Nephron progenitor cell (in vitro differentiated cells): ENCODE measurements at regions not wholly inside any gene's neighbourhood (a gene's known extent, or its start where the extent isn't known, plus 50 kb on each side); places are given as distances from the start of the nearest gene placed in this dataset.

Experiments
- DNase-seq: peaks from one replicate; pipeline ENCODE4 v3.0.0; 2021
- H3K27ac Mint-ChIP-seq: 2 replicates; pipeline ENCODE4 v1.8.0; 2021; ENCODE audit warnings: mild to moderate bottlenecking, moderate library complexity, mixed read lengths
- H3K27me3 Mint-ChIP-seq: 2 replicates; pipeline ENCODE4 v1.8.0; 2021; ENCODE audit warnings: mild to moderate bottlenecking, low read depth, mixed read lengths; ENCODE audit not compliant: poor library complexity
- H3K36me3 Mint-ChIP-seq: 2 replicates; pipeline ENCODE4 v1.8.0; 2021; ENCODE audit warnings: low read depth, mixed read lengths
- H3K4me1 Mint-ChIP-seq: 2 replicates; pipeline ENCODE4 v1.8.0; 2021; ENCODE audit warnings: mixed read lengths
- H3K4me3 Mint-ChIP-seq: 2 replicates; pipeline ENCODE4 v1.8.0; 2021; ENCODE audit warnings: mild to moderate bottlenecking, moderate library complexity, mixed read lengths
- H3K9me3 Mint-ChIP-seq: 2 replicates; pipeline ENCODE4 v1.8.0; 2021; ENCODE audit warnings: mild to moderate bottlenecking, moderate library complexity, mixed read lengths
- TF ChIP-seq, protein P1 (sequence below): fragments of 200-600 bp; sonication (generic); IDR thresholded peaks from 2 replicates; pipeline ENCODE4 v1.5.0; 2021; ENCODE audit warnings: antibody characterized with exemption

DNA sequence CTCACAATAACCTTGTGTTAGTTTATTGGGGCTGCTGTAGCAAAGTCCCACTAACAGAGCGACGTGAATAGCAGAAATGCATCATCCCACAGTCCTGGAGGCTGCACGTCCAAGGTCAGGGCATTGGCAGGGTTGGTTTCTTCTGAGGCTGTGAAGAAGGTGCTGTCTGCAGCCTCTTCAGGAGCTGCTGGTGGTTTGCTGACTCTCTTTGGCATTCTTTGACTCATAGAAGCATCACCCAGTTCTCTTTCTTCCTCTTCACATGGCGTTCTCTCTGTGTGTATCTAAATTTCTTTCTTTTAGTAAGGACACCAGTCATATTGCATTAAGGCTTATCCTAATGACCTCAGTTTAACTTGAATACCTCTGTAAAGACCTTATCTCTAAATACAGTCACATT, 428.4 kb upstream of the KLF6 start:
- H3K36me3 Mint-ChIP-seq, result no peaks in the 10 kb centered on the region
- peaks cover 7% of the 10 kb centered on the region for H3K4me1 Mint-ChIP-seq
- TF ChIP-seq, protein P1, sequence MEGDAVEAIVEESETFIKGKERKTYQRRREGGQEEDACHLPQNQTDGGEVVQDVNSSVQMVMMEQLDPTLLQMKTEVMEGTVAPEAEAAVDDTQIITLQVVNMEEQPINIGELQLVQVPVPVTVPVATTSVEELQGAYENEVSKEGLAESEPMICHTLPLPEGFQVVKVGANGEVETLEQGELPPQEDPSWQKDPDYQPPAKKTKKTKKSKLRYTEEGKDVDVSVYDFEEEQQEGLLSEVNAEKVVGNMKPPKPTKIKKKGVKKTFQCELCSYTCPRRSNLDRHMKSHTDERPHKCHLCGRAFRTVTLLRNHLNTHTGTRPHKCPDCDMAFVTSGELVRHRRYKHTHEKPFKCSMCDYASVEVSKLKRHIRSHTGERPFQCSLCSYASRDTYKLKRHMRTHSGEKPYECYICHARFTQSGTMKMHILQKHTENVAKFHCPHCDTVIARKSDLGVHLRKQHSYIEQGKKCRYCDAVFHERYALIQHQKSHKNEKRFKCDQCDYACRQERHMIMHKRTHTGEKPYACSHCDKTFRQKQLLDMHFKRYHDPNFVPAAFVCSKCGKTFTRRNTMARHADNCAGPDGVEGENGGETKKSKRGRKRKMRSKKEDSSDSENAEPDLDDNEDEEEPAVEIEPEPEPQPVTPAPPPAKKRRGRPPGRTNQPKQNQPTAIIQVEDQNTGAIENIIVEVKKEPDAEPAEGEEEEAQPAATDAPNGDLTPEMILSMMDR, result no peak
- peaks cover 2% of the 10 kb centered on the region for H3K27me3 Mint-ChIP-seq
- H3K9me3 Mint-ChIP-seq, result no peaks in the 10 kb centered on the region
- no peak overlapping the region for H3K27ac Mint-ChIP-seq
- no peak for DNase-seq
- no peak overlapping the region for H3K4me3 Mint-ChIP-seq

DNA sequence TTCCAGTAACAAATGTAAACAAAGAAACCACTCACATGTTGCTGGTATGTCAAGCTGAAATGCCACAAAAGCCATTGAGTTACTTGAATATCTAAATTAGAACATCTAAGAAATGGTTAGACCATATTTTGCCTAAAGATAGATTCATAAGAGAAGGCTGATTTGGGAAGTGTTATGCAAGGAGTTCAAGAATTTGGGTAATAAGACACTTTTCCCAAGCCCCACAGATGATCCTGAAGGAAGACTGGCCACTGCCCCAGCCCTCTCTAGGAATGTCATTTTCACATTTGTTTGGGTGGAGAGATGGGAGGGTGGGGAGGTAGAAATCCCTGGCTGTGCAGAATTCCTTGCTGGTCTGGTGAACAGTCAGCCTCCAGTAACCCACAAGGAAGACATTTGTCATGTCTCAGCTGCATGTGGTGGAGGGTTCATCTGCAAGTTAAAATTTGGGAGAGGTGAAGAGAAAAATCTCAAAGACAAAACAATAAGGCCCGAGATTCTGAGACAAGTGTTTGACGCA, 427.2 kb upstream of the KLF6 start:
- TF ChIP-seq, protein P1, result no peak
- peaks cover 7% of the 10 kb centered on the region for H3K4me1 Mint-ChIP-seq
- no peaks in the 10 kb centered on the region for H3K36me3 Mint-ChIP-seq
- no peak for DNase-seq
- H3K27me3 Mint-ChIP-seq, result peaks cover 6% of the 10 kb centered on the region
- H3K27ac Mint-ChIP-seq, result no peak overlapping the region
- no peak overlapping the region for H3K4me3 Mint-ChIP-seq
- H3K9me3 Mint-ChIP-seq, result no peaks in the 10 kb centered on the region

DNA sequence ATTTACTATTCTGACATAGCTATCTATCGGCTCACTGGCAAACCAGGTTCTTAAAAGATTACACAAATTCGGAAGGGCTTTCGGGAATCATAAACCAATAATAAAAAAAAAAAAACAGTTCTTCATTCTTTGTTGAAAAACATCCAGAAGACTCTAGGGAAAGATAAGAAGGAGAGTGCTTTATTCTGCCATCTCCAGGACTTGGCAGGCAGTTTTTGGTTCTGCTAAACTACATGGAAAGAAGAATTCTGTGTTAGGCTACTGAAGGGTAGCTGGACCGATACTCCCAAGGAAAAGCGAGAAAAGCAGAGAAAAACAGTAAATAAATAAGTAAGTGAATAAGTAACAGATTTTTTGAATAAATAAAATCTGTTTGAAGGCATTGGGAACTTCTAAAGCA, 423.5 kb upstream of the KLF6 start:
- Mint-ChIP-seq H3K4me3 (no peak overlapping the region), H3K9me3 (no peaks in the 10 kb centered on the region), H3K4me1 (peaks cover 15% of the 10 kb centered on the region), H3K27me3 (peaks cover 4% of the 10 kb centered on the region), H3K36me3 (no peaks in the 10 kb centered on the region), H3K27ac (no peak overlapping the region)
- no peak for DNase-seq
- TF ChIP-seq, protein P1, result no peak

DNA sequence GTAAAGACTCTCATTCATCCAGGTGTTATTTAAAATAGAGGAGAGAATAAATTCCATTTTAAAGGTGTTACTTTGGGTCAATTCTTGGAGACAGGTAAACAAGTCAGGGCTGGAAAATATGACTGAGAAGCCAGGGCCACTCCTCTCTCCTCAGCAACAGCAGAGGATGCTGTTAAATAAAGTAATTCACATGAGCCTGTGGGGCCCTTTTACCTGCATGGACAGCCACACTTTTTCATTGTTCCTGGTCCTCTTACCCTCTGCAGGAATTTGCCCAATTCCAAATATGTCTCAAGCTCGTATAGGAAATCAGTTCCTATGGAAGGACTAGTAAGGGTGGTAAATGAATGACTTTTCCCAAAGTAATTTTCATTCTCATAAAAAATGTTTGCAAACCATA, 420.1 kb upstream of the KLF6 start:
- Mint-ChIP-seq H3K4me3 (no peak overlapping the region), H3K27ac (no peak overlapping the region), H3K36me3 (no peaks in the 10 kb centered on the region), H3K4me1 (peaks cover 15% of the 10 kb centered on the region), H3K27me3 (peaks cover 4% of the 10 kb centered on the region), H3K9me3 (no peaks in the 10 kb centered on the region)
- TF ChIP-seq, protein P1, result no peak
- DNase-seq, result no peak

DNA sequence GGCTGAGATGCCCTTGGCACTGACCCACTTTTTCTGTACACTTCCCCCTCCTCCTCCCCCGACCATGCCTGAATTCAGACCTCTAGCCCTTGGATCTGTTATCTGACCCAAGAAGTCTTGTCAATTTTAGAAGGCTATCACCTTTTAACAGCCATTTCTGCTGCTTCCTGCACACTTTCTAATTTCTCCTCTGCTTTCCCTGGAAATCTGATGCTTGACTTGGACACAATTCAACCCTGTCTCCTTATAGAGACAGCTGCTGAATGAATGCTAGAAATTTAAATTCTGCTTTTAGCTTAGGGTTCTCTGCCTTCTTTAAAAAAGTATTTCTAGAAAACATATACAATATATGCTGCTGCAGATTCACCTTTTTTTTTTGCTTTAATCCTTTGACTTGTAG, 417.9 kb upstream of the KLF6 start:
- H3K9me3 Mint-ChIP-seq, result no peaks in the 10 kb centered on the region
- peaks cover 15% of the 10 kb centered on the region for H3K4me1 Mint-ChIP-seq
- TF ChIP-seq, protein P1, result no peak
- H3K4me3 Mint-ChIP-seq, result no peak overlapping the region
- peaks cover 5% of the 10 kb centered on the region for H3K27me3 Mint-ChIP-seq
- no peak overlapping the region for H3K27ac Mint-ChIP-seq
- no peaks in the 10 kb centered on the region for H3K36me3 Mint-ChIP-seq
- no peak for DNase-seq
